ENCODE measurements at regions not wholly inside any gene's neighbourhood (a gene's known extent, or its start where the extent isn't known, plus 50 kb on each side); places are given as distances from the start of the nearest gene placed in this dataset.
"Not testable (repeated sequence)": the region's sequence is repeated elsewhere in the genome, so short reads cannot be mapped to it uniquely, and the experiment has no call there.

DNA sequence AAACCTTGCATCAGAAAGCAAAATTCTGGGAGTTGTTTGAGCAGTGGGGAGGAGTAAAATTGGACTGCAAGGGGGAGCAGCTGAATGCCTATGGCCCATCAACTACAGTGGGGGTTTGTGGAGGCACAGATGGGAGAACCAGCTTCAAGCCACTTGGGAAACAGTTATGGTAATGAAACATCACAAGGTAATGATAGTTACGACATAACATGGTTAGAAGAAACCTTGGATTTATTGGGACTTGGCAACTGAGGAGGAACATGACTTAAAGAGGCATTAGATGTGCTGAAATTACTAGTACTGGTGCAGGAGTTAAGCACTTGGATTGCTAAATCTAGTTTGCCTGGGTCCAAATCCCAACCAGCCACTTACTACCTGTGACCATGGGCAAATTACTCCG is 868.4 kb downstream of the KCNMA1 start:
- Histone ChIP-seq H3K9me3 (ENCODE audit: control insufficient read depth, insufficient read depth, low read length) (no peaks in the 10 kb centered on the region), H3K4me1 (ENCODE audit: control insufficient read depth, insufficient read depth, low read length) (no peaks in the 10 kb centered on the region), H3K27ac (ENCODE audit: low read length) (no peak overlapping the region), H3K4me3 (ENCODE audit: low read length) (no peak overlapping the region), H3K27me3 (ENCODE audit: control insufficient read depth, insufficient read depth, low read length) (no peaks in the 10 kb centered on the region), H3K36me3 (ENCODE audit: control insufficient read depth, insufficient read depth, low read length) (no peaks in the 10 kb centered on the region)
- WGBS (ENCODE audit: insufficient coverage, insufficient read length), result no CpG with 5 or more reads among the region's 2 CpGs
- DNase-seq (ENCODE audit: low read depth, low spot score), result no peak

DNA sequence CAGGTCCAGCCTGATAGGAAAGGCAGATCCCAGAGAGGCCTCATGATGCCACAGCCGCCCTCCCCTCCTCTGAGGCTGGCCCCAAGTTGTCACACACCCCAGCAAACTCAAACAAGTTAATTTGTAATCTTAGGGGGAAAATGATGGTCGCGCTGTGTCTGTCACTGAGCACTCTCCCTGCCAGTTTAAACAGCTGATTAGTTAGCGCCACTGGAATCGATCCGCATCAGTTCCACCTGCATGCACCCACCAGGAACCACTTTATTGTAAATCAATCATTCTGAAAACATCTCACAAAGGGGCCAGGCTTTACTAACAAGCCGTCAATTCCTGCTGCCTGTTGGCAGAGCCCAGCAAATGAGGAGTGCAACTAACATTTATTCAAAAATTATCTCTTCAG is 870.9 kb downstream of the KCNMA1 start:
- H3K4me3 ChIP-seq (ENCODE audit: low read length), result no peak overlapping the region
- H3K4me1 ChIP-seq (ENCODE audit: control insufficient read depth, insufficient read depth, low read length), result no peaks in the 10 kb centered on the region
- H3K36me3 ChIP-seq (ENCODE audit: control insufficient read depth, insufficient read depth, low read length), result no peaks in the 10 kb centered on the region
- H3K27ac ChIP-seq (ENCODE audit: low read length), result no peak overlapping the region
- WGBS (ENCODE audit: insufficient coverage, insufficient read length), result no CpG with 5 or more reads among the region's 7 CpGs
- no peaks in the 10 kb centered on the region for H3K9me3 ChIP-seq (ENCODE audit: control insufficient read depth, insufficient read depth, low read length)
- no peaks in the 10 kb centered on the region for H3K27me3 ChIP-seq (ENCODE audit: control insufficient read depth, insufficient read depth, low read length)
- DNase-seq (ENCODE audit: low read depth, low spot score), result no peak

- H3K9me3 ChIP-seq (ENCODE audit: control insufficient read depth, insufficient read depth, low read length); H3K27me3 ChIP-seq (ENCODE audit: control insufficient read depth, insufficient read depth, low read length); H3K4me3 ChIP-seq (ENCODE audit: low read length); H3K36me3 ChIP-seq (ENCODE audit: control insufficient read depth, insufficient read depth, low read length); H3K27ac ChIP-seq (ENCODE audit: low read length); H3K4me1 ChIP-seq (ENCODE audit: control insufficient read depth, insufficient read depth, low read length); DNase-seq (ENCODE audit: low read depth, low spot score): not testable (repeated sequence)
- no CpG with 5 or more reads among the region's 3 CpGs for WGBS (ENCODE audit: insufficient coverage, insufficient read length)
Observed at GRCh38 chr10:76764921-76765320, 872.7 kb downstream of the KCNMA1 start.

DNA sequence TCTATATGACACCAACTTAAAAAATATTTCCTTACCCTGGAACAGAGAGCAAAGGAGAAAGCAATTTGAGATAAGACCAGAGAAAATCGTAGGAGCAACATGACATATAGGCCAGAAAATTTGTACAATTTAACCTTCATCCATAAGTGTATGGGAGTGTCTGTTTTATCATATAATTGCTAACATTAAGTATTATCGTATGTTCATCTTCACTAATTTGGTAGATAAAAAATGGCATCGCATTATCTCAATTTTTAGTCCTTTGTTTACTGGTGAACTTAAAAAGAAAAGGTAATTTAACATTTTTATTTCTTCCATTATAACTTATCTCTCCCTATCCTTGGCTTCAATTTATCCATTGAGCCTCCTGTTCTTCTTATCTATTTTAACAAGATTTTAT is 873.4 kb downstream of the KCNMA1 start:
- no peak for DNase-seq (ENCODE audit: low read depth, low spot score)
- WGBS (ENCODE audit: insufficient coverage, insufficient read length), result no CpG with 5 or more reads among the region's 3 CpGs

DNA sequence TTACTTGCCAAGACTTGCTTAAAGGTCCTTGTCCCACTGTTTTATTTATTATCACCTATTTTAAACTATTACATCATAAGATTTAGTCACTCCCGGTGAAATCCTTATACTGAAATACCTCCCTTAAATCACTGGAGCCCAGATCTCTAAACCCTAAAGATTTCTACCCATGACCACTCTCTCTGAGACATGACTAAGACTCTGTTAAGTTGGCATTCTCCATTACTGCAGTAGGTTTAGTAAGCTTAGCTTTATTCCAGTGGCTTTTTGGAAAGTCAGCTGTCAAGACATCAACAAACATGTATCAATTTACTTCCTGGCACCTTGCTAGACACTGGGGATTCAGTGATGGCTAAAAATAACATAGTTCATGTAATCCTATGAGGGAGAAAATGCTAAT is 874.2 kb downstream of the KCNMA1 start:
- DNase-seq (ENCODE audit: low read depth, low spot score), result no peak
- 100% methylated on average over 1 of the region's 1 CpG for WGBS (ENCODE audit: insufficient coverage, insufficient read length)
- Histone ChIP-seq H3K27ac (ENCODE audit: low read length) (no peak overlapping the region), H3K27me3 (ENCODE audit: control insufficient read depth, insufficient read depth, low read length) (no peaks in the 10 kb centered on the region), H3K4me1 (ENCODE audit: control insufficient read depth, insufficient read depth, low read length) (no peaks in the 10 kb centered on the region; the same call in 1 of the 2 replicates), H3K4me3 (ENCODE audit: low read length) (no peak overlapping the region), H3K36me3 (ENCODE audit: control insufficient read depth, insufficient read depth, low read length) (no peaks in the 10 kb centered on the region), H3K9me3 (ENCODE audit: control insufficient read depth, insufficient read depth, low read length) (no peaks in the 10 kb centered on the region)

More for the DNA sequence above, 873.4 kb downstream of the KCNMA1 start:
- no peaks in the 10 kb centered on the region; the same call in 1 of the 2 replicates for H3K4me1 ChIP-seq (ENCODE audit: control insufficient read depth, insufficient read depth, low read length)
- no peak overlapping the region for H3K4me3 ChIP-seq (ENCODE audit: low read length)
- H3K36me3 ChIP-seq (ENCODE audit: control insufficient read depth, insufficient read depth, low read length), result no peaks in the 10 kb centered on the region
- H3K27ac ChIP-seq (ENCODE audit: low read length), result no peak overlapping the region
- no peaks in the 10 kb centered on the region for H3K9me3 ChIP-seq (ENCODE audit: control insufficient read depth, insufficient read depth, low read length)
- H3K27me3 ChIP-seq (ENCODE audit: control insufficient read depth, insufficient read depth, low read length), result no peaks in the 10 kb centered on the region

- WGBS (ENCODE audit: insufficient coverage, insufficient read length), result no CpG with 5 or more reads among the region's 3 CpGs
Observed at GRCh38 chr10:76759681-76760080, 877.9 kb downstream of the KCNMA1 start.

DNA sequence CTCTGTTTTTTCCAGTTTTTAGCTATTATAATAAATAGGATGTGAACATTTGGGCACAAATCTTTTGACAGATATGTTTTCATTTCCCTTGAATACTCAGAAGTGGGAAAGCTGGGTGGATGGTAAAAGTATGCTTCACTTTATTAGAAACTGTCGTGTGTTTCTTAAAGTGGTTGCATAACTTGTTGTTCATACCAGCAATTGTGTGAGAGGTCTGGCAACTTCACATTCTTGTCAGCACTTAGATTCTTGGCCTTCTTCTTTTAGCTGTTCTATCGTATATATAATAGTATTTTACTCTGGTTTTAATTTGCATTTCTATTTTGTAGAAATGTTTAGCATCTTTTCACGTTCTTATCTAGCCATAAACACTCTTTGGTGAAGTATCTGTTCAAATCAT is 894.4 kb downstream of the KCNMA1 start:
- no peak for DNase-seq (ENCODE audit: low read depth, low spot score)
- Histone ChIP-seq H3K4me1 (ENCODE audit: control insufficient read depth, insufficient read depth, low read length) (no peaks in the 10 kb centered on the region; the same call in 1 of the 2 replicates), H3K27me3 (ENCODE audit: control insufficient read depth, insufficient read depth, low read length) (no peaks in the 10 kb centered on the region), H3K9me3 (ENCODE audit: control insufficient read depth, insufficient read depth, low read length) (no peaks in the 10 kb centered on the region), H3K27ac (ENCODE audit: low read length) (no peak overlapping the region), H3K4me3 (ENCODE audit: low read length) (no peak overlapping the region), H3K36me3 (ENCODE audit: control insufficient read depth, insufficient read depth, low read length) (no peaks in the 10 kb centered on the region)
- WGBS (ENCODE audit: insufficient coverage, insufficient read length), result no CpG with 5 or more reads among the region's 3 CpGs

More at GRCh38 chr10:76759681-76760080, 877.9 kb downstream of the KCNMA1 start:
- no peak overlapping the region for H3K4me3 ChIP-seq (ENCODE audit: low read length)
- H3K27ac ChIP-seq (ENCODE audit: low read length), result no peak overlapping the region
- no peaks in the 10 kb centered on the region; the same call in 1 of the 2 replicates for H3K4me1 ChIP-seq (ENCODE audit: control insufficient read depth, insufficient read depth, low read length)
- H3K9me3 ChIP-seq (ENCODE audit: control insufficient read depth, insufficient read depth, low read length), result no peaks in the 10 kb centered on the region
- no peak for DNase-seq (ENCODE audit: low read depth, low spot score)
- no peaks in the 10 kb centered on the region for H3K36me3 ChIP-seq (ENCODE audit: control insufficient read depth, insufficient read depth, low read length)
- H3K27me3 ChIP-seq (ENCODE audit: control insufficient read depth, insufficient read depth, low read length), result no peaks in the 10 kb centered on the region

DNA sequence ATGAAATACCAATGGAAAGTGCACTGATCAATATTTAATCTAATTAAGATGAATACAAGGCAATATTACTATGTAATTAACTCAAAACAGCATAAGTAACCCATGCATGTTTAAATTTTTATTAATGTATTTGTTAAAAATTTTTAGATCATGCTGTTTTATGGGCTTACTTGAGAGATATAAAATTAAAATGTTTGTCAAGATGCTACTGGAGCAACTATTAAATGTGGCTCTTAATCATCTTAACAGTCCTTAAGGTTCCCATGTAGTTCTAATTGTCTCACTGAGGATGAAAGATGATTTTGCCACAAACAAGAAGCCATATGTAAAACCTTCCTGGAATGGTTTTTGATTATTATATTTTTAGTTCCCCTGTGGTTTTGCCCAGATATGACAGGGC is 897.1 kb downstream of the KCNMA1 start:
- H3K36me3 ChIP-seq (ENCODE audit: control insufficient read depth, insufficient read depth, low read length), result no peaks in the 10 kb centered on the region
- H3K4me3 ChIP-seq (ENCODE audit: low read length), result no peak overlapping the region
- no peak for DNase-seq (ENCODE audit: low read depth, low spot score)
- H3K27me3 ChIP-seq (ENCODE audit: control insufficient read depth, insufficient read depth, low read length), result no peaks in the 10 kb centered on the region
- no peak overlapping the region for H3K27ac ChIP-seq (ENCODE audit: low read length)
- H3K9me3 ChIP-seq (ENCODE audit: control insufficient read depth, insufficient read depth, low read length), result no peaks in the 10 kb centered on the region
- no peaks in the 10 kb centered on the region; the same call in 1 of the 2 replicates for H3K4me1 ChIP-seq (ENCODE audit: control insufficient read depth, insufficient read depth, low read length)

- DNase-seq (ENCODE audit: low read depth, low spot score), result no peak
- Histone ChIP-seq H3K4me1 (ENCODE audit: control insufficient read depth, insufficient read depth, low read length) (no peaks in the 10 kb centered on the region; the same call in 1 of the 2 replicates), H3K27me3 (ENCODE audit: control insufficient read depth, insufficient read depth, low read length) (no peaks in the 10 kb centered on the region), H3K27ac (ENCODE audit: low read length) (no peak overlapping the region), H3K36me3 (ENCODE audit: control insufficient read depth, insufficient read depth, low read length) (no peaks in the 10 kb centered on the region), H3K9me3 (ENCODE audit: control insufficient read depth, insufficient read depth, low read length) (no peaks in the 10 kb centered on the region), H3K4me3 (ENCODE audit: low read length) (no peak overlapping the region)
- no CpG with 5 or more reads among the region's 3 CpGs for WGBS (ENCODE audit: insufficient coverage, insufficient read length)
Observed at GRCh38 chr10:76738991-76739390, 898.6 kb downstream of the KCNMA1 start.

- Histone ChIP-seq H3K4me3 (ENCODE audit: low read length) (no peak overlapping the region), H3K4me1 (ENCODE audit: control insufficient read depth, insufficient read depth, low read length) (no peaks in the 10 kb centered on the region; the same call in 1 of the 2 replicates), H3K27me3 (ENCODE audit: control insufficient read depth, insufficient read depth, low read length) (no peaks in the 10 kb centered on the region), H3K27ac (ENCODE audit: low read length) (no peak overlapping the region), H3K9me3 (ENCODE audit: control insufficient read depth, insufficient read depth, low read length) (no peaks in the 10 kb centered on the region), H3K36me3 (ENCODE audit: control insufficient read depth, insufficient read depth, low read length) (no peaks in the 10 kb centered on the region)
- no CpG with 5 or more reads among the region's 6 CpGs for WGBS (ENCODE audit: insufficient coverage, insufficient read length)
- no peak for DNase-seq (ENCODE audit: low read depth, low spot score)
Observed at GRCh38 chr10:76736815-76737618, 900.6 kb downstream of the KCNMA1 start.

DNA sequence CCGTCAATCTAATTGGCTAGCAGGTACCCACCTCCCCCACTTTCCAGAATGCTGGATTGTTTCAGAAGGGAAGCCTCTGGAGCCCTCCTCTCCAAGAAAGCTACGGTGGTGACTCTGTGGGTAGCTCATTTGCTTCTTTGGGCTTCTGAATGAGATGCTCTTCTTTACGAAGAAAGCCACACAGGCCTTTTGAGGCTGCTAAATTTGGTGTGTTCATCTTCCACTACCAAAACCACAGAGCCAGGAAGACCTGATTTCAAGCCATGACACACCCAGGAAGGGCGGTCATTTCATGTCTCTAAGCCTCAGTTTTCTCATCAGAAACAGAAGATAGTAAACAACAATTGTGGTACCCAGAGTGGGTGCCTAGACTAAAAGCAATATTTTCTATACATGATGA is 901.2 kb downstream of the KCNMA1 start:
- Histone ChIP-seq H3K36me3 (ENCODE audit: control insufficient read depth, insufficient read depth, low read length) (no peaks in the 10 kb centered on the region), H3K9me3 (ENCODE audit: control insufficient read depth, insufficient read depth, low read length) (no peaks in the 10 kb centered on the region), H3K27ac (ENCODE audit: low read length) (no peak overlapping the region), H3K4me1 (ENCODE audit: control insufficient read depth, insufficient read depth, low read length) (no peaks in the 10 kb centered on the region; the same call in 1 of the 2 replicates), H3K27me3 (ENCODE audit: control insufficient read depth, insufficient read depth, low read length) (no peaks in the 10 kb centered on the region), H3K4me3 (ENCODE audit: low read length) (no peak overlapping the region)
- DNase-seq (ENCODE audit: low read depth, low spot score), result no peak
- no CpG with 5 or more reads among the region's 4 CpGs for WGBS (ENCODE audit: insufficient coverage, insufficient read length)
